ENCODE measurements at regions not wholly inside any gene's neighbourhood (a gene's known extent, or its start where the extent isn't known, plus 50 kb on each side); places are given as distances from the start of the nearest gene placed in this dataset.

- Histone ChIP-seq H3K4me1 (no peaks in the 10 kb centered on the region), H3K4me3 (no peak overlapping the region), H3K27ac (no peak overlapping the region), H3K9me3 (no peaks in the 10 kb centered on the region), H3K36me3 (no peaks in the 10 kb centered on the region), H3K27me3 (no peaks in the 10 kb centered on the region)
- no peak for TF ChIP-seq CTCF (IDR thresholded peaks at IDR 0.05)
- no peak for DNase-seq (ENCODE audit: low spot score)
These were observed 627.2 kb downstream of the TOX3 start for GRCh38 chr16:51919736-51920135.

- no peak for TF ChIP-seq CTCF (IDR thresholded peaks at IDR 0.05)
- H3K27ac ChIP-seq, result no peak overlapping the region
- H3K4me3 ChIP-seq, result no peak overlapping the region
- no peaks in the 10 kb centered on the region for H3K36me3 ChIP-seq
- DNase-seq (ENCODE audit: low spot score), result no peak
- no peaks in the 10 kb centered on the region for H3K27me3 ChIP-seq
- H3K9me3 ChIP-seq, result no peaks in the 10 kb centered on the region
- no peaks in the 10 kb centered on the region for H3K4me1 ChIP-seq
These were observed 630.1 kb downstream of the TOX3 start for GRCh38 chr16:51916814-51917213.

DNA sequence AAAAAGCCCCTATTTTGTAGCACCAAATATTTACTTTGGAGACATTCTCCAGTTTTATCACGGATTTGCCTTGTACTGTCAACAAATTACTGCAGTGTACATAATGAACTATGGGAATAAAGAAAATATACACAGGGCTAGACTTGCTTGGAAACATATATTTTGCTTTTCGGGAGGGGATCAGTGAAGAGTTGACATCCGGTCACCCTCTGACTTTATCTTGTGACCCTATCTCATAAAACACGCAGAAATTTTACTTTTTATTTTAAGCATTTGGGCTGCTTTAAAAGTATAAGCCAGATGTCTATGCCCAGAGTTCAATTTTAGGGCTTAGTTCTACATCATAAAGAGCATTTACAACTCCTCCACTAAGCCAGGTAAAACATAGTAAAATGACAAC lies 630.7 kb downstream of the TOX3 start:
- TF ChIP-seq CTCF (IDR thresholded peaks at IDR 0.05), result no peak
- no peak for DNase-seq (ENCODE audit: low spot score)
- no peaks in the 10 kb centered on the region for H3K27me3 ChIP-seq
- H3K9me3 ChIP-seq, result no peaks in the 10 kb centered on the region
- H3K27ac ChIP-seq, result no peak overlapping the region
- no peaks in the 10 kb centered on the region for H3K4me1 ChIP-seq
- H3K36me3 ChIP-seq, result no peaks in the 10 kb centered on the region
- H3K4me3 ChIP-seq, result no peak overlapping the region

DNA sequence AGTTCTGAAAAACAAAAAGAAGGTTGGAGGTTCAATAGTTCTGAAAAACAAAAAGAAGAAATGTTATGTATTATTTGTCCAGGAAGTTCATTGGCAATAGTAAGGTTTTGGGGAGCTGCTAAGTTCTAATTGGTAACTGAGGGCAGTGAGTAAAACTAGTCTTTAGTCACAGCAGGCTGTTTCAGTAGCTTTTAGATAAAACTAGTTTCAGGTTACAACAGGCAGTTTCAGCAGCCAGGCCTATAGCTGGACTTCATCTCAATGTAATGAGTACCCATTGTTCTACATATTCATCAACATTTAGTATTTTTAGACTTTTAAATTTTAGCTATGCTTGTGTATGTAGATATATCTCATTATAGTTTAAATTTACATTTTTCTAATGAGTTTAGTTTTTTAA lies 639.3 kb downstream of the TOX3 start:
- H3K36me3 ChIP-seq, result no peaks in the 10 kb centered on the region
- no peaks in the 10 kb centered on the region for H3K9me3 ChIP-seq
- H3K4me3 ChIP-seq, result no peak overlapping the region
- no peaks in the 10 kb centered on the region for H3K4me1 ChIP-seq
- no peak for DNase-seq (ENCODE audit: low spot score)
- H3K27me3 ChIP-seq, result no peaks in the 10 kb centered on the region
- no peak for TF ChIP-seq CTCF (IDR thresholded peaks at IDR 0.05)
- H3K27ac ChIP-seq, result no peak overlapping the region

- no peak for DNase-seq (ENCODE audit: low spot score)
- Histone ChIP-seq H3K4me3 (no peak overlapping the region), H3K36me3 (no peaks in the 10 kb centered on the region), H3K27me3 (no peaks in the 10 kb centered on the region), H3K9me3 (no peaks in the 10 kb centered on the region), H3K27ac (no peak overlapping the region), H3K4me1 (no peaks in the 10 kb centered on the region)
- TF ChIP-seq CTCF (IDR thresholded peaks at IDR 0.05), result no peak
These were observed 646.6 kb downstream of the TOX3 start for GRCh38 chr16:51900221-51900780.

- Histone ChIP-seq H3K9me3 (no peaks in the 10 kb centered on the region), H3K36me3 (no peaks in the 10 kb centered on the region), H3K27me3 (no peaks in the 10 kb centered on the region), H3K4me1 (no peaks in the 10 kb centered on the region), H3K4me3 (no peak overlapping the region), H3K27ac (no peak overlapping the region)
- no peak for TF ChIP-seq CTCF (IDR thresholded peaks at IDR 0.05)
- no peak for DNase-seq (ENCODE audit: low spot score)
These were observed 648.1 kb downstream of the TOX3 start for GRCh38 chr16:51898872-51899271.
